ENCODE measurements at regions not wholly inside any gene's neighbourhood (a gene's known extent, or its start where the extent isn't known, plus 50 kb on each side); places are given as distances from the start of the nearest gene placed in this dataset.

DNA sequence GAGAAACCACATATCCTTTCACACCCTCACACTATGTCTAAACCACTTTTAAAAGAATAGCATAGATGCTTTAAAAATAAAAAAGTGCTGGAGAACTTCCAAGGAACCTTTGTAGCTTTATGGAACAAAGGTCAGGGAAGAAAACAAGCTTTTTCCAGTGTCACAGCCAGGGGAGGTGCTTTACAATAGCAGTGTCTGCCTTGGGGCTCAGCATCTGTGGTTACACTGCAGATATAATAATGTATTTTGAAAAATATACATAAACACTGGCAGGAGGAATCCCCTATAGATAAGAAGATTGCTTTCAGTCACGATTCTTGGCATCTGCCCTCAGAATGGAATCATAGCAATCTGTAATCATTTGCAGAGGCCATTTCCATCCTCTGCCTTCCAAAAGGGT is 362.4 kb upstream of the LRRC3B start:
- no peaks in the 10 kb centered on the region for H4K20me1 ChIP-seq (ENCODE audit: control insufficient read depth, insufficient read depth)
- 0% methylated on average over 1 of the region's 1 CpG for WGBS (ENCODE audit: insufficient coverage, insufficient replicate concordance, low lambda C conversion rate, missing lambda C conversion rate)
- H2AFZ ChIP-seq (ENCODE audit: control insufficient read depth, low read depth, low read length), result no peak overlapping the region
- SMC1A ChIA-PET (ENCODE audit: uncharacterized antibody, unreplicated experiment), result interaction anchor here (0.6 kb wide), 1 partner anchor 52 kb away, joined by 3 read pairs; no protein-coding TSS in a partner anchor
- H3K27ac ChIP-seq (ENCODE audit: control insufficient read depth, insufficient read depth), result no peak overlapping the region
- no peak overlapping the region for H3K4me3 ChIP-seq
- no TSS peak for BruUV-seq (replicated peaks)
- intact Hi-C loops (cut with micrococcal nuclease; ENCODE audit: unreplicated experiment) (no loop called here), in situ Hi-C loops (cut with MboI) (no loop called here)
- H3K79me2 ChIP-seq (ENCODE audit: control insufficient read depth, insufficient read depth, low read length), result no peaks in the 10 kb centered on the region
- POLR2A ChIA-PET, result no interaction called here
- no peak for DNase-seq (ENCODE audit: low read depth, low spot score)
- FAIRE-seq, result no peak
- CTCF ChIA-PET, result no interaction called here
- no peak overlapping the region for H3K9ac ChIP-seq (ENCODE audit: control insufficient read depth, insufficient read depth, low read length)
- RAD21 ChIA-PET (ENCODE audit: unreplicated experiment), result no interaction called here
- H3K36me3 ChIP-seq (ENCODE audit: control insufficient read depth in 2 of 2, insufficient read depth in 2 of 2, low read length in 1 of 2), result no peaks in the 10 kb centered on the region
- H3K4me2 ChIP-seq (ENCODE audit: control insufficient read depth, insufficient read depth), result no peak overlapping the region
- no peaks in the 10 kb centered on the region for H3K4me1 ChIP-seq (ENCODE audit: control insufficient read depth, insufficient read depth, low read length)
- H3K27me3 ChIP-seq (replicated peaks in 1 of 2; ENCODE audit: control insufficient read depth in 2 of 2, insufficient read depth in 2 of 2, low read length in 1 of 2), result no peaks in the 10 kb centered on the region
- no peaks in the 10 kb centered on the region for H3K9me3 ChIP-seq (replicated peaks; ENCODE audit: control insufficient read depth, insufficient read depth, low read length)
- no peak for ATAC-seq
- TF ChIP-seq, protein P1, sequence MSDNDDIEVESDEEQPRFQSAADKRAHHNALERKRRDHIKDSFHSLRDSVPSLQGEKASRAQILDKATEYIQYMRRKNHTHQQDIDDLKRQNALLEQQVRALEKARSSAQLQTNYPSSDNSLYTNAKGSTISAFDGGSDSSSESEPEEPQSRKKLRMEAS (IDR thresholded peaks at IDR 0.05; ENCODE audit: low read depth, low read length), result no peak
- TF ChIP-seq STAT1 (conservative IDR thresholded peaks at IDR 0.05) (no peak), BACH1 (IDR thresholded peaks at IDR 0.05; ENCODE audit: borderline replicate concordance) (no peak), ZNF24 (IDR thresholded peaks at IDR 0.05) (no peak), ATF3 (IDR thresholded peaks at IDR 0.05; ENCODE audit: borderline replicate concordance, extremely low read depth, low read depth, low read length) (no peak), E2F8 (IDR thresholded peaks at IDR 0.05; ENCODE audit: low read depth, partially characterized antibody) (no peak), NFXL1 (IDR thresholded peaks at IDR 0.05; ENCODE audit: borderline replicate concordance) (no peak), SREBF1 (IDR thresholded peaks at IDR 0.05; ENCODE audit: low read length) (no peak), NR2C1 (IDR thresholded peaks at IDR 0.05) (no peak), TAF1 (IDR thresholded peaks at IDR 0.05; ENCODE audit: borderline replicate concordance, low read depth, low read length) (no peak), MTA3 (IDR thresholded peaks at IDR 0.05; ENCODE audit: borderline replicate concordance, low read length) (no peak), NBN (IDR thresholded peaks at IDR 0.05) (no peak), POLR2A (IDR thresholded peaks at IDR 0.05; ENCODE audit: low read depth, low read length) (no peak)
- TF ChIP-seq, protein P2, sequence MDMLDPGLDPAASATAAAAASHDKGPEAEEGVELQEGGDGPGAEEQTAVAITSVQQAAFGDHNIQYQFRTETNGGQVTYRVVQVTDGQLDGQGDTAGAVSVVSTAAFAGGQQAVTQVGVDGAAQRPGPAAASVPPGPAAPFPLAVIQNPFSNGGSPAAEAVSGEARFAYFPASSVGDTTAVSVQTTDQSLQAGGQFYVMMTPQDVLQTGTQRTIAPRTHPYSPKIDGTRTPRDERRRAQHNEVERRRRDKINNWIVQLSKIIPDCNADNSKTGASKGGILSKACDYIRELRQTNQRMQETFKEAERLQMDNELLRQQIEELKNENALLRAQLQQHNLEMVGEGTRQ (IDR thresholded peaks at IDR 0.05; ENCODE audit: borderline replicate concordance, low read depth, low read length), result no peak
- TF ChIP-seq, protein P3, sequence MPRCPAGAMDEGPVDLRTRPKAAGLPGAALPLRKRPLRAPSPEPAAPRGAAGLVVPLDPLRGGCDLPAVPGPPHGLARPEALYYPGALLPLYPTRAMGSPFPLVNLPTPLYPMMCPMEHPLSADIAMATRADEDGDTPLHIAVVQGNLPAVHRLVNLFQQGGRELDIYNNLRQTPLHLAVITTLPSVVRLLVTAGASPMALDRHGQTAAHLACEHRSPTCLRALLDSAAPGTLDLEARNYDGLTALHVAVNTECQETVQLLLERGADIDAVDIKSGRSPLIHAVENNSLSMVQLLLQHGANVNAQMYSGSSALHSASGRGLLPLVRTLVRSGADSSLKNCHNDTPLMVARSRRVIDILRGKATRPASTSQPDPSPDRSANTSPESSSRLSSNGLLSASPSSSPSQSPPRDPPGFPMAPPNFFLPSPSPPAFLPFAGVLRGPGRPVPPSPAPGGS (IDR thresholded peaks at IDR 0.05; ENCODE audit: borderline replicate concordance, insufficient read depth, low read depth, low read length, poor library complexity, severe bottlenecking), result no peak
- TF ChIP-seq, protein P4, sequence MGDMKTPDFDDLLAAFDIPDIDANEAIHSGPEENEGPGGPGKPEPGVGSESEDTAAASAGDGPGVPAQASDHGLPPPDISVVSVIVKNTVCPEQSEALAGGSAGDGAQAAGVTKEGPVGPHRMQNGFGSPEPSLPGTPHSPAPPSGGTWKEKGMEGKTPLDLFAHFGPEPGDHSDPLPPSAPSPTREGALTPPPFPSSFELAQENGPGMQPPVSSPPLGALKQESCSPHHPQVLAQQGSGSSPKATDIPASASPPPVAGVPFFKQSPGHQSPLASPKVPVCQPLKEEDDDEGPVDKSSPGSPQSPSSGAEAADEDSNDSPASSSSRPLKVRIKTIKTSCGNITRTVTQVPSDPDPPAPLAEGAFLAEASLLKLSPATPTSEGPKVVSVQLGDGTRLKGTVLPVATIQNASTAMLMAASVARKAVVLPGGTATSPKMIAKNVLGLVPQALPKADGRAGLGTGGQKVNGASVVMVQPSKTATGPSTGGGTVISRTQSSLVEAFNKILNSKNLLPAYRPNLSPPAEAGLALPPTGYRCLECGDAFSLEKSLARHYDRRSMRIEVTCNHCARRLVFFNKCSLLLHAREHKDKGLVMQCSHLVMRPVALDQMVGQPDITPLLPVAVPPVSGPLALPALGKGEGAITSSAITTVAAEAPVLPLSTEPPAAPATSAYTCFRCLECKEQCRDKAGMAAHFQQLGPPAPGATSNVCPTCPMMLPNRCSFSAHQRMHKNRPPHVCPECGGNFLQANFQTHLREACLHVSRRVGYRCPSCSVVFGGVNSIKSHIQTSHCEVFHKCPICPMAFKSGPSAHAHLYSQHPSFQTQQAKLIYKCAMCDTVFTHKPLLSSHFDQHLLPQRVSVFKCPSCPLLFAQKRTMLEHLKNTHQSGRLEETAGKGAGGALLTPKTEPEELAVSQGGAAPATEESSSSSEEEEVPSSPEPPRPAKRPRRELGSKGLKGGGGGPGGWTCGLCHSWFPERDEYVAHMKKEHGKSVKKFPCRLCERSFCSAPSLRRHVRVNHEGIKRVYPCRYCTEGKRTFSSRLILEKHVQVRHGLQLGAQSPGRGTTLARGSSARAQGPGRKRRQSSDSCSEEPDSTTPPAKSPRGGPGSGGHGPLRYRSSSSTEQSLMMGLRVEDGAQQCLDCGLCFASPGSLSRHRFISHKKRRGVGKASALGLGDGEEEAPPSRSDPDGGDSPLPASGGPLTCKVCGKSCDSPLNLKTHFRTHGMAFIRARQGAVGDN (IDR thresholded peaks at IDR 0.05), result no peak
